Omental fat pad (tissue), 3 donors: ENCODE measurements at regions not wholly inside any gene's neighbourhood (a gene's known extent, or its start where the extent isn't known, plus 50 kb on each side); places are given as distances from the start of the nearest gene placed in this dataset.

ENCODE experiments used
- ATAC-seq: fragments of 150-250 bp; one replicate; pipeline ENCODE4 v1.9.1; 2016; ENCODE audit warnings: mild to moderate bottlenecking, moderate library complexity; ENCODE audit not compliant: low FRiP score
- DNase-seq: peaks from one replicate; pipeline ENCODE4 v3.0.0-alpha.2; 2019; ENCODE audit warnings: low spot score
- CTCF ChIP-seq, 3 donors: fragments of 450-650 bp; IDR thresholded peaks; one replicate each; pipeline ENCODE4 v1.5.1; 2016 to 2017; ENCODE audit warnings: antibody characterized with exemption in 3 of 3, mild to moderate bottlenecking in 3 of 3, moderate library complexity in 2 of 3

- ATAC-seq = no peak
- no peak for TF ChIP-seq CTCF (IDR thresholded peaks at IDR 0.05)
- DNase-seq = no peak
Measured at GRCh38 chr5:142221091-142221860, 103.5 kb downstream of the SPRY4 start.

- no peak for DNase-seq
- no peak for ATAC-seq
- no peak for TF ChIP-seq CTCF (IDR thresholded peaks at IDR 0.05)
Measured at GRCh38 chr5:142219146-142219545, 105.7 kb downstream of the SPRY4 start.

- TF ChIP-seq CTCF (IDR thresholded peaks at IDR 0.05) = no peak
- DNase-seq = no peak
- ATAC-seq = no peak
Measured at GRCh38 chr5:142216931-142217330, 107.9 kb downstream of the SPRY4 start.

GRCh38 chr5:142215915-142216681 lies 107.5 kb downstream of the NDFIP1 start:
- no peak for DNase-seq
- no peak for TF ChIP-seq CTCF (IDR thresholded peaks at IDR 0.05)
- ATAC-seq = peak; percentile 83

- DNase-seq (no peak), ATAC-seq (no peak)
- TF ChIP-seq CTCF (IDR thresholded peaks at IDR 0.05) = no peak
Measured at GRCh38 chr5:142213077-142213476, 104.5 kb downstream of the NDFIP1 start.

GRCh38 chr5:142211918-142212317 lies 103.3 kb downstream of the NDFIP1 start:
- ATAC-seq (no peak), DNase-seq (no peak)
- TF ChIP-seq CTCF (IDR thresholded peaks at IDR 0.05) = no peak
